OCI-LY1 (cell line): ENCODE measurements at regions not wholly inside any gene's neighbourhood (a gene's known extent, or its start where the extent isn't known, plus 50 kb on each side); places are given as distances from the start of the nearest gene placed in this dataset.

Experiments used
- H2AFZ ChIP-seq: fragments of 200-600 bp; sonication (generic), shearing (Covaris generic); 2 replicates; pipeline ENCODE4 v1.6.0; 2014; ENCODE audit warnings: antibody characterized with exemption, mild to moderate bottlenecking, low read length
- H3F3A ChIP-seq: fragments of 200-600 bp; sonication (generic), shearing (Covaris generic); 2 replicates; pipeline ENCODE4 v1.6.0; 2014; ENCODE audit warnings: mild to moderate bottlenecking, antibody characterized with exemption, low read length, moderate library complexity; ENCODE audit not compliant: insufficient read depth
- H3K27ac ChIP-seq: fragments of 200-600 bp; sonication (generic); 2 replicates; pipeline ENCODE4 v1.5.1; 2014; ENCODE audit warnings: low read length, mixed run types, mild to moderate bottlenecking, low read depth; ENCODE audit not compliant: poor library complexity, severe bottlenecking
- H3K27me3 ChIP-seq: fragments of 200-600 bp; sonication (generic); 2 replicates; pipeline ENCODE4 v1.6.0; 2014; ENCODE audit warnings: antibody characterized with exemption, mild to moderate bottlenecking, low read length, moderate library complexity; ENCODE audit not compliant: insufficient read depth
- H3K36me3 ChIP-seq: fragments of 200-600 bp; sonication (generic); 2 replicates; pipeline ENCODE4 v1.6.1; 2014; ENCODE audit warnings: mild to moderate bottlenecking, antibody characterized with exemption, low read length, moderate library complexity, mixed read lengths; ENCODE audit not compliant: insufficient read depth
- H3K4me1 ChIP-seq: fragments of 200-600 bp; sonication (generic); 2 replicates; pipeline ENCODE4 v1.5.1; 2014; ENCODE audit warnings: mild to moderate bottlenecking, low read length, moderate library complexity; ENCODE audit not compliant: insufficient read depth, severe bottlenecking
- H3K4me2 ChIP-seq: fragments of 200-600 bp; sonication (generic), shearing (Covaris generic); 2 replicates; pipeline ENCODE4 v1.6.1; 2014; ENCODE audit warnings: low read length
- H3K4me3 ChIP-seq: fragments of 200-600 bp; sonication (generic); 2 replicates; pipeline ENCODE4 v1.5.1; 2014; ENCODE audit warnings: low read length, low read depth, mild to moderate bottlenecking, mixed read lengths; ENCODE audit not compliant: poor library complexity, severe bottlenecking
- H3K79me2 ChIP-seq: fragments of 200-600 bp; shearing (Covaris generic); 2 replicates; pipeline ENCODE4 v1.6.1; 2016; ENCODE audit warnings: mixed run types, low read length, mixed read lengths; ENCODE audit not compliant: insufficient read depth
- H3K9ac ChIP-seq: fragments of 200-600 bp; sonication (generic), shearing (Covaris generic); 2 replicates; pipeline ENCODE4 v1.6.1; 2014; ENCODE audit warnings: mild to moderate bottlenecking, low read length, mixed read lengths
- H3K9me2 ChIP-seq: fragments of 200-600 bp; sonication (generic), shearing (Covaris generic); 2 replicates; pipeline ENCODE4 v1.6.1; 2014; ENCODE audit warnings: low read depth, mild to moderate bottlenecking, low read length, mixed read lengths
- H3K9me3 ChIP-seq: fragments of 200-600 bp; shearing (Covaris generic); 2 replicates; pipeline ENCODE4 v1.6.1; 2014; ENCODE audit warnings: low read length, mixed read lengths
- H4K20me1 ChIP-seq: fragments of 200-600 bp; sonication (generic), shearing (Covaris generic); 2 replicates; pipeline ENCODE4 v1.6.0; 2016; ENCODE audit warnings: mild to moderate bottlenecking, low read length; ENCODE audit not compliant: insufficient read depth
- CTCF ChIP-seq: fragments of 200-600 bp; sonication (generic), shearing (Covaris generic); IDR thresholded peaks from 2 replicates; pipeline ENCODE4 v1.5.1; 2017; ENCODE audit warnings: mild to moderate bottlenecking, antibody characterized with exemption, low read length, moderate library complexity, mixed read lengths
- EZH2 ChIP-seq: fragments of 200-600 bp; sonication (generic), shearing (Covaris generic); IDR thresholded peaks from 2 replicates; pipeline ENCODE4 v1.8.0; 2017; ENCODE audit warnings: borderline replicate concordance, mixed run types, mild to moderate bottlenecking, antibody characterized with exemption, low read length, moderate library complexity, mixed read lengths

DNA sequence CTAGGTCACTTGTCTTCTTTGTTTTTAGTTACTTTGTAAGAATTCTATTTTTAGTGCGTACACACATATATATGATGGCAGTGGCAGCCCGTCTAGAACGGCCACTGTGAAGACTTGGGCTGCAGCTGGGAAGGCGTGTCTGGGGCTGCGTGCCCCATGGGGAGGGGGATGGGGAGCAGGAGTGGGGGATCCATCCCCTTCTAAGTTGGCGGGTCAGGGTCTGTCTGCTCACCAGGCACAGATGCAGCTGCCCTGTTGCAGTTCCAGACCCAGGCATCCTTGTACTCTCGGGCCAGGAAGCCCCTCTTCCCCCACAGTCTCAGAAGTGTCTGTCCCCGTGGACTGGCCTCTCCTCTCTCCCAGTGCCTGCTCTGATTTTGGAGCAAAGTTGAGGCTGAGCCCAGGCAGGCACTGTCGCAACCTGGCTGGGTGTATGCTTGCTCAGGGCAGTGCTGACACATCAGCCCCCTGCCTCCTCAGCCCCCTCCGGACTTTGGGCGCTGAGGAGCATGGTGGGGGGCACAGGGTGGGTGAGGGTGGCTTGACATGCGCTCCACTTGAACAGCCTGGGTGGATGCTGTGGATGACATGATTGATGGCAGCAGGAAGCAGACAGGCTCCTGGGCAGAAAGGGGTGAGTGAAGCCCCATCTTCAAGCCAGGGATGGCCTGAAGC lies 271.2 kb upstream of the NAV3 start:
- no peak overlapping the region for H3K4me2 ChIP-seq
- no peaks in the 10 kb centered on the region for H3K9me2 ChIP-seq
- TF ChIP-seq EZH2 (no peak), CTCF (no peak)
- no peak overlapping the region for H3K27ac ChIP-seq
- H3K9ac ChIP-seq: no peak overlapping the region
- H3K36me3 ChIP-seq: no peaks in the 10 kb centered on the region
- no peaks in the 10 kb centered on the region for H3K79me2 ChIP-seq
- no peak overlapping the region for H3K4me3 ChIP-seq
- H3K9me3 ChIP-seq: no peaks in the 10 kb centered on the region
- H2AFZ ChIP-seq: no peak overlapping the region
- H3K4me1 ChIP-seq: no peaks in the 10 kb centered on the region
- H3F3A ChIP-seq: no peaks in the 10 kb centered on the region
- H3K27me3 ChIP-seq: no peaks in the 10 kb centered on the region
- no peaks in the 10 kb centered on the region for H4K20me1 ChIP-seq

DNA sequence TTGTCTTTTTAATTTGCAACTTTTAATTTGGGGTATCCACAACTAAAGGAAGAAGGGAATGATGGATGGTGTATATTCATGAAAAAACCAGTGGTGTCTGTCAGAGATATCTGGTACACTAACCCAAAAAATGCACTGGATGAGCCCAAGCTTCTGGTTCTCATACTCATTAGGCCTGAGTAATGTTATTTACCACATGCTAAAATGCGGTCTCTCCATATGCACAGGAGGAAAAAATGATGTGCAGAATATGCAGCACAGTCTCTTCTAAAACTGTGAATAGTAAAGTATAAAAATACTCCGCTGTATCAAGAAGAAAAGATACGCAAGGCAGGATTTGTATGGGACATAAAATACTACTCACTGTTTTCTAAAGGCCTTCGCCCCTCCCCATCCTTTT lies 275.6 kb upstream of the NAV3 start:
- Histone ChIP-seq H3F3A (no peaks in the 10 kb centered on the region), H3K9me2 (no peaks in the 10 kb centered on the region), H3K27me3 (no peaks in the 10 kb centered on the region), H3K27ac (no peak overlapping the region), H3K4me1 (no peaks in the 10 kb centered on the region), H3K79me2 (no peaks in the 10 kb centered on the region), H2AFZ (no peak overlapping the region), H3K4me3 (no peak overlapping the region), H3K4me2 (no peak overlapping the region), H3K9ac (no peak overlapping the region), H3K9me3 (no peaks in the 10 kb centered on the region), H3K36me3 (no peaks in the 10 kb centered on the region), H4K20me1 (no peaks in the 10 kb centered on the region)
- TF ChIP-seq CTCF (no peak), EZH2 (no peak)

GRCh38 chr12:77553976-77554619 lies 276.6 kb upstream of the NAV3 start:
- H3K36me3 ChIP-seq: no peaks in the 10 kb centered on the region
- no peak overlapping the region for H3K9ac ChIP-seq
- H3K9me3 ChIP-seq: no peaks in the 10 kb centered on the region
- no peaks in the 10 kb centered on the region for H3F3A ChIP-seq
- H3K27me3 ChIP-seq: no peaks in the 10 kb centered on the region
- no peak overlapping the region for H3K27ac ChIP-seq
- no peak overlapping the region for H3K4me3 ChIP-seq
- H3K79me2 ChIP-seq: no peaks in the 10 kb centered on the region
- H3K4me1 ChIP-seq: no peaks in the 10 kb centered on the region
- no peaks in the 10 kb centered on the region for H3K9me2 ChIP-seq
- TF ChIP-seq EZH2: no peak
- no peak for TF ChIP-seq CTCF
- no peak overlapping the region for H3K4me2 ChIP-seq
- H2AFZ ChIP-seq: no peak overlapping the region
- H4K20me1 ChIP-seq: no peaks in the 10 kb centered on the region
